Brain microvascular endothelial cell (primary cell): ENCODE measurements at regions not wholly inside any gene's neighbourhood (a gene's known extent, or its start where the extent isn't known, plus 50 kb on each side); places are given as distances from the start of the nearest gene placed in this dataset.

Experiments
- DNase-seq: peaks from one replicate; pipeline ENCODE4 v3.0.0-alpha.2; 2020
- H3K27ac ChIP-seq: fragments of 250-450 bp; sonication (Bioruptor Pico); 2 replicates; pipeline ENCODE4 v1.5.1; 2020; ENCODE audit warnings: mild to moderate bottlenecking, moderate library complexity
- H3K27me3 ChIP-seq: fragments of 250-450 bp; sonication (Bioruptor Pico); replicated peaks from 2 replicates; pipeline ENCODE4 v1.5.1; 2020; ENCODE audit warnings: mild to moderate bottlenecking
- H3K36me3 ChIP-seq: fragments of 250-450 bp; sonication (Bioruptor Pico); replicated peaks from 2 replicates; pipeline ENCODE4 v1.5.1; 2020; ENCODE audit warnings: mild to moderate bottlenecking
- H3K4me3 ChIP-seq: 2 replicates; pipeline ENCODE4 v1.5.1; 2011; ENCODE audit warnings: low read depth, mild to moderate bottlenecking, control low read depth, low read length, moderate library complexity
- CTCF ChIP-seq: IDR thresholded peaks from 2 replicates; pipeline ENCODE4 v1.5.1; 2011; ENCODE audit warnings: low read depth, mild to moderate bottlenecking, moderate library complexity, low read length, control low read depth, inconsistent platforms; ENCODE audit errors: missing control alignments
- in situ Hi-C: cut with HindIII; loops from 2 replicates; pipeline ENCODE4 v1.10.0; 2017; ENCODE audit warnings: low sequenced_read_pairs, low pct_ligation_motif_present

DNA sequence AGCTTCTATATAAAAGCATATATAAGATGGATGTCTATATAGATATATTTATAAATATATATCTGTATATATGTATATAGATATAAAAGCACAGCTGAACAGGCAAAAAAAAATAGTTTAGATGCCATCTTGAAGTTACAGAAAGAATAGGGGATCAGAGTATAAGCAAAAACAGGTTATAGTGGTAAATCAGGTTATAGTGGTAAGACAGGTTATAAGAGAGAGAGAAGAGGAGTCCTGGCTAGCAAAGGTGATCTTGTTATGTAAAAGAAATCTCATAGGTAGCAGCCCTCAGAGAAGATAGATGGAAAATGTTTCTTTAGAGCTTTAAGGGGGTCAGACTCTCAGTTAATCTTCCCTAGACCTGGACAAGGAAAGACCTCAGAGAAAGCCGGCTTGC lies 1263.1 kb downstream of the PCDH7 start:
- in situ Hi-C loops: no loop called here
- Histone ChIP-seq H3K4me3 (no peak overlapping the region), H3K27ac (no peak overlapping the region), H3K27me3 (no peaks in the 10 kb centered on the region), H3K36me3 (no peaks in the 10 kb centered on the region)
- no peak for DNase-seq
- no peak for TF ChIP-seq CTCF

DNA sequence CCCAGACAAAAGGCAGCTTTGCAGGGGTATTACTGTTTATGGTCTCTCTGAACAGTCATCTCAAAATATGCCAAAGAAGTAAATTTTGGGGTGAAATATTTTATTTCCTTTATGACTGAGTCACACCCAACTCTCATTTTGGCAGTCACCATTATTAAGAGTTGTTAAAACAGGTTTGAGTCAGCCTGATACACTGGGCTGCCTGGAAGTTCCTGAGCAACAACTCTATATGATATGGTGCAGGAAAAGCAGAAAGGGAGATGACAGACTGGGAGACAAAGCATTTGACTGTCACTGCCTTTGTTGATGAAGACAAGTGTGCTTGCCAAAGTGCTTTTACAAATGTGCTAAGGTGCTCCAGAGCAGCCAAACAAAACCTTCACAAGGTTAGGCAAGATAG lies 1263.5 kb downstream of the PCDH7 start:
- no peak overlapping the region for H3K27ac ChIP-seq
- no peaks in the 10 kb centered on the region for H3K27me3 ChIP-seq
- DNase-seq: no peak
- no peaks in the 10 kb centered on the region for H3K36me3 ChIP-seq
- in situ Hi-C loops: no loop called here
- no peak overlapping the region for H3K4me3 ChIP-seq
- no peak for TF ChIP-seq CTCF

GRCh38 chr4:31984872-31985271 lies 1264.7 kb downstream of the PCDH7 start:
- DNase-seq: peak; percentile 22
- H3K36me3 ChIP-seq: no peaks in the 10 kb centered on the region
- no peak for TF ChIP-seq CTCF
- no peaks in the 10 kb centered on the region for H3K27me3 ChIP-seq
- H3K4me3 ChIP-seq: no peak overlapping the region
- in situ Hi-C loops: no loop called here
- no peak overlapping the region for H3K27ac ChIP-seq

DNA sequence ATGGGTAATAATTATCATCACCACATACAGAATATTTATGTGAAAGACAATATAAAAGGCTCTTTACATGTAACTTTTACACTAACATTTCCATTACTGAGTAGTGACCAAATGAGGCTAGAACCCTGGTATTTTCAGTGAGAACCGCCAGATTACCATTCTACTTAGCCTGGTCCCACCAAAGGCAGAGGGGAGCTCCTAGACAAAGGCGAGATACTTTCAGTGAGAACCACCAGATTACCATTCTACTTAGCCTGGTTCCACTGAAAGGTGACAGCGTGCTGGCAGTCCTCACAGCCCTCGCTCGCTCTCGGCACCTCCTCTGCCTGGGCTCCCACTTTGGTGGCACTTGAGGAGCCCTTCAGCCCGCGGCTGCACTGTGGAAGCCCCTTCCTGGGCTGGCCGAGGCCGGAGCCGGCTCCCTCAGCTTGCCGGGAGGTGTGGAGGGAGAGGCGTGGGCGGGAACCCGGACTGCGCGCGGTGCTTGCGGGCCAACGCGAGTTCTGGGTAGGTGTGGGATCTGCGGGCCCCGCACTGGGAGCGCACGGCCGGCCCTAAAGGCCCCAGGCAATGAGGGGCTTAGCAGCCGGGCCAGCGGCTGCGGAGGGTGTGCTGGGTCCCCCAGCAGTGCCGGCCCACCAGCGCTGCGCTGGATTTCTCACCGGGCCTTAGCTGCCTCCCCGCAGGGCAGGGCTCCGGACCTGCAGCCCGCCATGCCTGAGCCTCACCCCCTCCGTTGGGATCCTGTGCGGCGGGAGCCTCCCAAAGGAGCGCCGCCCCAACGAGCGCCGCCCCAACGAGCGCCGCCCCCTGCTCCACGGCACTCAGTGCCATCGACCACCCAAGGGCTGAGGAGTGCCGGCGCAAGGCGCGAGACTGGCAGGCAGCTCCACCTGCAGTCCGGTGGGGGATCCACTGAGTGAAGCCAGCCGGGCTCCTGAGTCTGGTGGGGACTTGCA lies 1276.1 kb downstream of the PCDH7 start:
- Histone ChIP-seq H3K36me3 (no peaks in the 10 kb centered on the region), H3K27me3 (no peaks in the 10 kb centered on the region), H3K4me3 (no peak overlapping the region), H3K27ac (no peak overlapping the region)
- no peak for DNase-seq
- in situ Hi-C loops: no loop called here
- no peak for TF ChIP-seq CTCF

GRCh38 chr4:31998807-31999206 lies 1278.6 kb downstream of the PCDH7 start:
- no peaks in the 10 kb centered on the region for H3K27me3 ChIP-seq
- H3K36me3 ChIP-seq: no peaks in the 10 kb centered on the region
- no peak overlapping the region for H3K27ac ChIP-seq
- no peak overlapping the region for H3K4me3 ChIP-seq
- in situ Hi-C loops: no loop called here
- TF ChIP-seq CTCF: no peak
- no peak for DNase-seq
